ENCODE measurements at regions not wholly inside any gene's neighbourhood (a gene's known extent, or its start where the extent isn't known, plus 50 kb on each side); places are given as distances from the start of the nearest gene placed in this dataset.

DNA sequence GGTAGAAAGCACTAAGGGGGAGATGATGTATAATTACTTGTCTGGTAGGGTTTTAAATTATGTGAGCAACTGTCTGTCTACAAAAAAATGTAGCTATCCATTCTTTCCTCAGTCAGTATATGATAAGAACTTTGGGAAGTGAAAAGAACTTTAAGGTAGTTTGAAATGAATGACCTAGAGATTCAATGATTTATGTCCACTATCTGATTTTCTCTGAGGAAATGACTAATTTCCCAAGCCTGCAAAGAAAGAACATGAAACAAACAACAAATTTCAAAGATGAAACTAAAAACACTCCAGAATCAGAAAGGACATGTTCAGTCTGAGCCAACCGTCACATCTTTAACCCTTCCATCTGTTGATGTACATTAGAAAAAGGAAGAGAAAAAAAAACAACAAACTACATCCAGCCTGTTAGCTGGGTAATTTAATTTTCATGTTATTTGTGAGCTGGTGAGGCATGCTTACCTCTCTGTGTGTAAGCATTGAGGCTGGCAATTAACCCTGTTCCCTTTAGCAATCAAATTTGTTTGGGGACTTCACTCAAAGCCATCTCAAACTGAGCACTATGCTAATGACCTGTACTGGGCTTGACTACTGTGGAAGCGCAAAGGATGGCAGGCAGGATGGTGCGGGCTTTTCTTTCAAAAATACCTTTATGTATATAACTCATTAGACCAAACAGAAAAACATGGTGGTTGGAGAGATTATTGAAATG is 220.1 kb downstream of the TUSC7 start:
- DNase-seq (ENCODE audit: low read depth, low spot score) = no peak

GRCh38 chr3:116930786-116931185 is 221.2 kb downstream of the TUSC7 start:
- no peak for DNase-seq (ENCODE audit: low read depth, low spot score)

- no peak for DNase-seq (ENCODE audit: low read depth, low spot score)
Measured at GRCh38 chr3:116939091-116939490, 229.5 kb downstream of the TUSC7 start.

DNA sequence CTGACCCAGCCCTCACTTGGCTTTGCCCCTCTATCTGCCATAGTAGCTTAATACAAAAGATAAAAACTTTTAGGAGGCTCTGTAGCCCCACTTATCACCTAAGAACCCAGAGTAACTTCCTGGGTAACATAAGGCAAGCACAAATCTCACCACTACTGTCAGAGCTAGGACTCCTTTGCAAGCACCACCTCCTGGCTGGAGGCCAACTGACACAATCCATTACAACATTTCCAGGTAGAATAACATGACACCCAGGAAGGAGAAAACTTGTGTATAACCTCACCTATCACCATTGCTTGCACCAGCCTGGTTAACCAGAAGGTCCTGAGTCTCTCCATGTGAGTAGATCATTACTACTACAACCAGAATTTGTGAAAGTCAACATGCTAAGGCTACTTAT is 230.0 kb downstream of the TUSC7 start:
- no peak for DNase-seq (ENCODE audit: low read depth, low spot score)

- no peak for DNase-seq (ENCODE audit: low read depth, low spot score)
Measured at GRCh38 chr3:116940719-116941118, 231.1 kb downstream of the TUSC7 start.

GRCh38 chr3:116946376-116946775 is 236.8 kb downstream of the TUSC7 start:
- DNase-seq (ENCODE audit: low read depth, low spot score) = no peak

GRCh38 chr3:116947148-116947547 is 237.6 kb downstream of the TUSC7 start:
- no peak for DNase-seq (ENCODE audit: low read depth, low spot score)

- DNase-seq (ENCODE audit: low read depth, low spot score) = no peak
Measured at GRCh38 chr3:116947809-116948208, 238.2 kb downstream of the TUSC7 start.

DNA sequence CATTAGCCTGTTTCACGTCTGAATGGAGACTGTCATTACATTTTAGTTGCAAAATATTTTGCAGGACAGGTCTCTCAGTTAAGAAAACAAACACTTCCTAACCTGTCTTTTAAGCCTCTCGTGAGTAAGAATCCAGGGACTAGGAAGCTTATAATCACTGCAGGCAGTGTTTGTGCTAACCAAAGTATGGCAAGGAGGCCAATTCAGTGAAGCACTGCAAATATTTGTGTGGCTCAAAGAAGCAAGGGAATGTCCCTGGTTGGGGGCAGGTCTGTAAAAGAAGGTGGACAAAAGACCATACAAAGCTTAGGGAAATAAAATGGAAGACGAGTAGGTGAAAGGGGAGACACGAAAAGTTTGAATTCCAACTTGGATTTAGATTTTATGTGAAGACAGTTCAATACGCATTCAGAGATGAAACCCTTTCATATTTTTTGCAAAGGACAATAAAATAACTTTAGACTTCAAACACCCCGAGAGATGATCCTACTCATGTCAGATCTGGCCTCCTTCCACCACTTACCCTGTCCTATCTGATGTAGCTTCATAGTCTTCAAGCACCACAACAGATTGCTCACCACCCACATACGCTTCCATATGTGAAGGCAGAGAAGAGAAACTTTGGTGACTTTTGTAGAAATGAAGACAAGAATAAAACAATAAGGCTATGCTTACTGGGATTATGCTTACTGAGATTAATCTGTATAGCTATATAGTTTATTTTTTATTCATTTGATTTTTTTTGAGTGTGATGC is 240.9 kb downstream of the TUSC7 start:
- DNase-seq (ENCODE audit: low read depth, low spot score) = no peak

- DNase-seq (ENCODE audit: low read depth, low spot score) = no peak
Measured at GRCh38 chr3:116951610-116952009, 242.0 kb downstream of the TUSC7 start.

GRCh38 chr3:116958291-116958690 is 248.7 kb downstream of the TUSC7 start:
- DNase-seq (ENCODE audit: low read depth, low spot score) = no peak

DNA sequence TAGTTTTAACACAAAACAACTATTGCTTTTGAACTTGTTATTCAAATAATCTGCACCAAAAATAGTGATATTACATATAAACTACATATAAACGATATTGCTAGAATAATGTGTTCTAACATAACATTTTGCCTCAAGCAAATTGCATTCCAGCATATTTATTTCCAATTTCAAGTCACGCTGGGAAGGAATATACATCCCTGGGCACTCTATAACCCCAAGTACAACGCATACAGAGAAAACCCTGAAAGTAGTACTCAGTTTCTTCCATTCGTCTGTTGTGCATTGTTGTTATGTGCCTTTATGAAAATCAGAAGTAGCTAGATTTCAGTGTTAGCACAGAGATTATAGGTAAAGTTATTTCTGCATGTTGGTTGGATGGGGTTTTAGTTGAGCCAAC is 251.5 kb downstream of the TUSC7 start:
- DNase-seq (ENCODE audit: low read depth, low spot score) = no peak

- no peak for DNase-seq (ENCODE audit: low read depth, low spot score)
Measured at GRCh38 chr3:116963802-116964201, 254.2 kb downstream of the TUSC7 start.

DNA sequence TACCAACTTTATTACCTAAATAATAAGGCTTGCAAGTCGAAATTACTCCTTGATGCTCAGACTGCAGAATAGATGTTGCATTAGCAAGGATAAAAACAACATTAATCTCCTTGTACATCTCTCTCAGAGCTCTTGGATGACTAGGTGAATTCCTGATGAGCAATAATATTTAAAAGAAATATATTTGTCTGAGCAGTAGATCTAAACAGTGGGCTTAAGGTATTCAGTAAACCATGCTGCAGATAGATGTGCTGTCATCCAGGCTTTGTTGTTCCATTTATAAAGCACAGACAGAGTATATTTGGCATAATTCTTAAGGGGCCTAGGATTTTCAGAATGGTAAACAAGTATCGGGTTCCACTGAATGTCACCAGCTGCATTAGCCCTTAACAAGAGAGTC is 257.1 kb downstream of the TUSC7 start:
- no peak for DNase-seq (ENCODE audit: low read depth, low spot score)

DNA sequence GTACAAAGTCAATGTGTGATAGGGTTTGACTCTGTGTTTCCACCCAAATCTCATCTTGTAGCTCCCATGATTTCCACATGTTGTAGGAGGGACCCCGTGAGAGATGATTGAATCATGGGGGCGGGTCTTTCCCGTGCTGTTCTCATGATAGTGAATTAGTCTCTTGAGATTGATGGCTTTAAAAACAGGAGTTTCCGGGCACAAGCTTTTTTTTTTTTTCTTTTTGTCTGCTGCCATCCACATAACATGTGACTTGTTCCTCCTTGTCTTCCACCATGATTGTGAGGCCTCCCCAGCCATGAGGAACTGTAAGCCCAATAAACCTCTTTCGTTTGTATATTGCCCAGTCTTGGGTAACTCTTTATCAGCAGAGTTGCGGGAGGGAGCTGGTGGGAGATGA is 259.6 kb downstream of the TUSC7 start:
- no peak for DNase-seq (ENCODE audit: low read depth, low spot score)

DNA sequence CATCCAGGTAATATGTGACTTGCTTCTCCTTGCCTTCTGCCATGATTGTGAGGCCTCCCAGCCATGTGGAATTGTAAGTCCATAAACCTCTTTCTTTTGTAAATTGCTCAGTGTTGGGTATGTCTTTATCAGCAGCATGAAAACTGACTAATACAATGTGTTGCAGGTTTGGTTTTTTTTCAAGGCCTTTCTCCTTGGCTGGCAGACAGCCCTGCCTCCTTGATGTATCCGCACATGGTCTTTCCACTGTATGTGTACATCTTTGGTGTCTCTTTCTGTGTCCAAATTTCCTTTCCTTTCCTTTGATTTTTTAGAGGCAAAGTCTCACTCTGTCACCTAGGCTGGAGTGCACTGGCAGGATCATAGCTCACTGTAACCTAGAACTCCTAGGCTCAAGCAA is 260.1 kb downstream of the TUSC7 start:
- DNase-seq (ENCODE audit: low read depth, low spot score) = no peak

DNA sequence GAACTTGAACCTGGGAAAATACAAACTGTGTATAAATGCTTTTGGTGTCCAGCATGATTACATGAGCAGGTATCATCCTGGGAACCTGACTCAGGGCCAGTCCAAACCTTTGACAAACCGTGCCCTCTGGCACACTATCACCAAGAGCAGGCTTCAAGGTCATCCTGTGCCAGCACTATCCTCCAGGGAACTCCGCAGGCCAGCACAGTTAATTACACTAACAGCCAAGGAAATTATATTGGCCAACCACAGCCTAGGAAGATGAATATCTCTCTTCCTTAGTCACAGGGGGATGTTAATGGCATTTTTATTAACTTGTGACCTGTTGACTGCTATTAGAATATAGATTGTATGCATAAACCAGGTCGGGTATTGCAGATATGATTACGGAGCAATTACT is 262.0 kb downstream of the TUSC7 start:
- no peak for DNase-seq (ENCODE audit: low read depth, low spot score)

GRCh38 chr3:116974702-116975101 is 265.1 kb downstream of the TUSC7 start:
- DNase-seq (ENCODE audit: low read depth, low spot score) = no peak

GRCh38 chr3:116977441-116977840 is 267.9 kb downstream of the TUSC7 start:
- DNase-seq (ENCODE audit: low read depth, low spot score) = no peak

GRCh38 chr3:116980099-116980498 is 270.5 kb downstream of the TUSC7 start:
- no peak for DNase-seq (ENCODE audit: low read depth, low spot score)

DNA sequence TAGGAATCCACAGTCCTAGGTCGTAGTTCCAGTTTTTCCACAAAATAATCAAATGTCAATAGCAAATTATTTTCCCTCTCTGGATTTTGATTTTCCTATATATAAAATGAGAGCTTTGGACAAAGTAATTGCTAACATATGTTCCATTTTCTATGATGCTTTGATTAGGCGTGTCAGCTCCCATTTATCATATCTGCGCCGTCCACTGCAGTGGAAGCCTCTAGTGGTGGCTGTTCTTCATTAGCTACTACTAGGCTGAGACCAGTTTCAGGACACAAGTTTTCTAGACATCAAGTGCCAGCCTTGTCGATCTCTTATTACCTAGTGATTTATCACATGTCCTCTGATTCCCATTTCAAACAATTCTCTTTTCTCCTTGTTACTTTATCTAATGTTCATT is 271.5 kb downstream of the TUSC7 start:
- no peak for DNase-seq (ENCODE audit: low read depth, low spot score)

DNA sequence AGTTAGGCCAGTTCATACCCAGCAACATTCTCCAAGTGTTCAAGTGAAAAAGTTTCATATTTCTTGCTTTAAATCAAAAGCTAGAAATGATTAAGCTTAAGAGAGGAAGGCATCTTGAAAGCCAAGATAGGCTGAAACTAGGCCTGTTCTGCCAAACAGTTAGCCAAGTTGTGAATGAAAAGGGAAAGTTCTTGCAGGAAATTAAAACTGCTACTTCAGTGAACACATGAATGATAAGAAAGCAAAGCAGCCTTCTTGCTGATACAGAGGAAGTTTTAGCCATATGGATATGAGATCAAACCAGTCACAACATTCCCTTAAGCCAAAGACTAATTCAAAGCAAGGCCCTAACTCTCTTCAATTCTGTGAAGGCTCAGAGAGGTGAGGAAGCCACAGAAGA is 274.7 kb downstream of the TUSC7 start:
- DNase-seq (ENCODE audit: low read depth, low spot score) = no peak

GRCh38 chr3:116994351-116994879 is 284.8 kb downstream of the TUSC7 start:
- no peak for DNase-seq (ENCODE audit: low read depth, low spot score)

All from brain pericyte (primary cell).